A673 (cell line): ENCODE measurements at regions not wholly inside any gene's neighbourhood (a gene's known extent, or its start where the extent isn't known, plus 50 kb on each side); places are given as distances from the start of the nearest gene placed in this dataset.

Experiments used
- BruUV-seq: library from RNA; stranded (reverse); fragments of 400-500 nt; replicated peaks from 2 replicates; lab custom pipeline; 2021; lab: Mats Ljungman, UMichigan
- CTCF ChIA-PET: fragments of 300-600 bp; sonication (Branson Sonifier 250); formaldehyde crosslinking; loops from one replicate; lab custom pipeline; 2022; ENCODE audit warnings: antibody characterized with exemption; lab: Charles Lee
- POLR2A ChIA-PET: fragments of 300-600 bp; sonication (Branson Sonifier 250); formaldehyde crosslinking; loops from one replicate; lab custom pipeline; 2022; ENCODE audit warnings: antibody characterized with exemption; ENCODE audit not compliant: low non-redundant PET; lab: Charles Lee
- DNase-seq: peaks from one replicate; pipeline ENCODE4 v3.0.0-alpha.2; 2015; ENCODE audit warnings: low spot score
- H3K27ac ChIP-seq: fragments of 200-600 bp; sonication (generic); 2 replicates; pipeline ENCODE4 v1.5.1; 2016; ENCODE audit warnings: mixed run types, low read depth, mild to moderate bottlenecking, mixed read lengths, antibody characterized with exemption, low read length; ENCODE audit not compliant: poor library complexity, severe bottlenecking
- H3K27me3 ChIP-seq: fragments of 200-600 bp; sonication (generic); replicated peaks from 2 replicates; pipeline ENCODE4 v1.6.1; 2017; ENCODE audit warnings: mixed run types, low read depth, mild to moderate bottlenecking, mixed read lengths, antibody characterized with exemption, low read length; ENCODE audit not compliant: insufficient read depth, poor library complexity
- H3K36me3 ChIP-seq: fragments of 200-600 bp; sonication (generic); 2 replicates; pipeline ENCODE4 v1.6.1; 2016; ENCODE audit warnings: mixed run types, mild to moderate bottlenecking, mixed read lengths, antibody characterized with exemption, low read length; ENCODE audit not compliant: insufficient read depth, poor library complexity, severe bottlenecking
- H3K4me1 ChIP-seq: fragments of 200-600 bp; sonication (generic); 2 replicates; pipeline ENCODE4 v1.6.1; 2017; ENCODE audit warnings: mixed run types, mild to moderate bottlenecking, mixed read lengths, antibody characterized with exemption, low read length; ENCODE audit not compliant: insufficient read depth, poor library complexity, severe bottlenecking
- H3K4me3 ChIP-seq: fragments of 200-600 bp; sonication (generic); 2 replicates; pipeline ENCODE4 v1.5.1; 2016; ENCODE audit warnings: low read depth, mixed run types, mild to moderate bottlenecking, mixed read lengths, low read length; ENCODE audit not compliant: poor library complexity, severe bottlenecking
- H3K9me3 ChIP-seq: fragments of 200-600 bp; sonication (generic); 2 replicates; pipeline ENCODE4 v1.6.1; 2016; ENCODE audit warnings: mixed run types, low read depth, mild to moderate bottlenecking, mixed read lengths, antibody characterized with exemption, low read length; ENCODE audit not compliant: poor library complexity, severe bottlenecking
- EZH2 ChIP-seq: fragments of 200-600 bp; sonication (generic); IDR thresholded peaks from 2 replicates; pipeline ENCODE4 v1.6.1; 2017; ENCODE audit warnings: borderline replicate concordance, low read depth, mild to moderate bottlenecking, mixed read lengths, antibody characterized with exemption, low read length; ENCODE audit not compliant: poor library complexity, severe bottlenecking
- intact Hi-C: fragments of 100-400 bp; cut with micrococcal nuclease; formaldehyde crosslinking; loops from one replicate; pipeline ENCODE4 v1.10.0; 2022; ENCODE audit not compliant: unreplicated experiment
- TF ChIP-seq, protein P1 (sequence below): fragments of 300-800, 200-600 bp; sonication (generic); conservative IDR thresholded peaks from 2 replicates; pipeline ENCODE4 v1.5.1; 2017; ENCODE audit warnings: low read depth, mild to moderate bottlenecking, antibody characterized with exemption, low read length, moderate library complexity, mixed read lengths

- no peak for DNase-seq
- H3K9me3 ChIP-seq, result peaks cover 19% of the 10 kb centered on the region
- TF ChIP-seq EZH2, result no peak
- TF ChIP-seq, protein P1, sequence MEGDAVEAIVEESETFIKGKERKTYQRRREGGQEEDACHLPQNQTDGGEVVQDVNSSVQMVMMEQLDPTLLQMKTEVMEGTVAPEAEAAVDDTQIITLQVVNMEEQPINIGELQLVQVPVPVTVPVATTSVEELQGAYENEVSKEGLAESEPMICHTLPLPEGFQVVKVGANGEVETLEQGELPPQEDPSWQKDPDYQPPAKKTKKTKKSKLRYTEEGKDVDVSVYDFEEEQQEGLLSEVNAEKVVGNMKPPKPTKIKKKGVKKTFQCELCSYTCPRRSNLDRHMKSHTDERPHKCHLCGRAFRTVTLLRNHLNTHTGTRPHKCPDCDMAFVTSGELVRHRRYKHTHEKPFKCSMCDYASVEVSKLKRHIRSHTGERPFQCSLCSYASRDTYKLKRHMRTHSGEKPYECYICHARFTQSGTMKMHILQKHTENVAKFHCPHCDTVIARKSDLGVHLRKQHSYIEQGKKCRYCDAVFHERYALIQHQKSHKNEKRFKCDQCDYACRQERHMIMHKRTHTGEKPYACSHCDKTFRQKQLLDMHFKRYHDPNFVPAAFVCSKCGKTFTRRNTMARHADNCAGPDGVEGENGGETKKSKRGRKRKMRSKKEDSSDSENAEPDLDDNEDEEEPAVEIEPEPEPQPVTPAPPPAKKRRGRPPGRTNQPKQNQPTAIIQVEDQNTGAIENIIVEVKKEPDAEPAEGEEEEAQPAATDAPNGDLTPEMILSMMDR, result no peak
- H3K36me3 ChIP-seq, result no peaks in the 10 kb centered on the region
- peaks cover 3% of the 10 kb centered on the region for H3K27me3 ChIP-seq
- H3K4me1 ChIP-seq, result no peaks in the 10 kb centered on the region
- no peak overlapping the region for H3K4me3 ChIP-seq
- ChIA-PET POLR2A (no interaction called here), CTCF (no interaction called here)
- H3K27ac ChIP-seq, result no peak overlapping the region
- intact Hi-C loops, result no loop called here
- BruUV-seq, result no TSS peak
These were observed 385.5 kb downstream of the DHX35 start for GRCh38 chr20:39347626-39348025.

DNA sequence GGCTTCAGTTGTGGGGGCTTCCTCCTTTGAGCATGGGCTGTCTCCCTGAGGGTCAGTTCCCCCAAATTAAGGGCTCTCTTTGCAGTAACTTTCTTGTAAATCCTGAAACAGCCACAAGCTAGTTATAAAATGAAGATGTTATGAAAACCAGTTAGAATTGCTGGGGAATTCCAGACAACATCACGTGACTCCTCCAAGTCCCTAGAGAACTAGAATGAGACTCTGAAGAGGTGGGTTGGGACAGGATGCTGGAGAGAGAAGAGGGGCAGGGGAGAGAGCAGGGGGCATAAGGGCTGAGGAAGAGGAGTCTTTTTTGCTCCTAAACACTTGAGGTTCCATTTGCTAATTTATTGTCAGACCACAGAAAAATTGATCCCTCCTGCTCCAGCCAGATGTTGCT is 380.3 kb downstream of the DHX35 start:
- intact Hi-C loops, result no loop called here
- no peaks in the 10 kb centered on the region for H3K9me3 ChIP-seq
- TF ChIP-seq, protein P1, result no peak
- TF ChIP-seq EZH2, result no peak
- POLR2A ChIA-PET, result no interaction called here
- DNase-seq, result peak; percentile 4
- no peak overlapping the region for H3K27ac ChIP-seq
- H3K36me3 ChIP-seq, result no peaks in the 10 kb centered on the region
- BruUV-seq, result no TSS peak
- CTCF ChIA-PET, result no interaction called here
- no peaks in the 10 kb centered on the region for H3K27me3 ChIP-seq
- H3K4me1 ChIP-seq, result no peaks in the 10 kb centered on the region
- H3K4me3 ChIP-seq, result no peak overlapping the region

DNA sequence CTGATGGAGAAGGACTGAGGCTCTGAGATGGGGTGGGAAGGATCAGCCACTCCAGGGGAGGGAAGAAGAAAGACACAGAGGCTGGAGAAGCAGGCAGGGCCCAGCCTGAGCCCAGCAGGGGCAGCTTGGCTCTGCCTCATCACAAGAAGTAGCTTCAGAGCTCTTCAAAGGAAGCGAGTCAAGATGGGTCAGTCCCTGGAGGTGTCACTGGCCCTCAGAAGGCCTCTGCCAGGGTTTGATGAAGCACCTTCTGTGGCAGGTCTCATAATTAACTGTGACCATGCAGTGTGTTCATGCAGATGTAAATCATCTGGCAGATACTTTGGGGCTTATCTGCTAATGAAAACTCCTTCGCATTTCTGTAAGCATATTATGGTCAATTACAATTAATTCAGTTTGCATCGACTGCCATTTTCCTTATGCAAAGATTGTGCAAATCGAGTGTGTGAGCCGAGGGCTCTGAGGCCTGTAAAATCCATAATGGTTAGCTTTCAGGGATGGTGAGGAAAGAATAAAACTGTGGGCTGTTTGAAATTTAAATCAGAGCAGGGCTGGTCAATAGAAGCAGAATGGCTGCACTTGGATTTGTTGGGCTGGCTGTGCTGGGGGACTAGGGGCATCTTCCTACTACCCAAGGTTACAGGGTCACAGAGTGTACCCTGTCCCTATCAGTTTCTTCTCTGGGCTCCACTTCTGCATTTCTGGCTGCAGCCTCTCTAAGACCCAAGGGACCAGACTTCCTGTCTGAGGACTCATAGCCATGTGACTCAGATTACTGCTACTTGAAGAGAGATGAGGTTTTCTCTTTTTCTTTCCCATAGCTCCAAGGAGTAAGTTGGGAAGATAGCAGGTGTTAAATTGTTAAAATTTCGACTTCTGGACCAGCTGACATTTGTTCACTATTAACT is 376.6 kb downstream of the DHX35 start:
- Histone ChIP-seq H3K4me3 (no peak overlapping the region), H3K27me3 (no peaks in the 10 kb centered on the region), H3K4me1 (no peaks in the 10 kb centered on the region), H3K27ac (no peak overlapping the region), H3K36me3 (no peaks in the 10 kb centered on the region), H3K9me3 (no peaks in the 10 kb centered on the region)
- ChIA-PET POLR2A (no interaction called here), CTCF (no interaction called here)
- TF ChIP-seq, protein P1, result no peak
- TF ChIP-seq EZH2, result no peak
- BruUV-seq, result no TSS peak
- intact Hi-C loops, result no loop called here
- peak; percentile 42 for DNase-seq
